ENCODE measurements at regions not wholly inside any gene's neighbourhood (a gene's known extent, or its start where the extent isn't known, plus 50 kb on each side); places are given as distances from the start of the nearest gene placed in this dataset.
"Not testable (repeated sequence)": the region's sequence is repeated elsewhere in the genome, so short reads cannot be mapped to it uniquely, and the experiment has no call there.

- Histone ChIP-seq H3K9me3 (no peaks in the 10 kb centered on the region), H3K4me3 (no peak overlapping the region), H3K27ac (no peak overlapping the region), H3K4me1 (no peaks in the 10 kb centered on the region), H3K27me3 (ENCODE audit: insufficient read depth in 3 of 3, low read length in 2 of 3) (no peaks in the 10 kb centered on the region), H3K36me3 (ENCODE audit: insufficient read depth in 1 of 2, low read depth in 1 of 2) (no peaks in the 10 kb centered on the region)
- 47 to 59% (median 50%) methylated on average over 10 of the region's 10 CpGs for WGBS, 3 donors
- intact Hi-C loops (cut with DNase I): no loop called here
- ATAC-seq (no peak), DNase-seq (no peak)
- TF ChIP-seq CTCF (IDR thresholded peaks at IDR 0.05): no peak
Measured at GRCh38 chr13:81874681-81875661, 1534.0 kb upstream of the SPRY2 start.

- Histone ChIP-seq H3K4me1 (no peaks in the 10 kb centered on the region), H3K27me3 (ENCODE audit: insufficient read depth in 3 of 3, low read length in 2 of 3) (no peaks in the 10 kb centered on the region), H3K9me3 (no peaks in the 10 kb centered on the region), H3K4me3 (no peak overlapping the region), H3K27ac (no peak overlapping the region), H3K36me3 (ENCODE audit: insufficient read depth in 1 of 2, low read depth in 1 of 2) (no peaks in the 10 kb centered on the region)
- WGBS, 3 donors: 63 to 69% (median 66%) methylated on average over 4 of the region's 4 CpGs
- DNase-seq: no peak
- no peak for TF ChIP-seq CTCF (IDR thresholded peaks at IDR 0.05)
- intact Hi-C loops (cut with DNase I): no loop called here
- no peak for ATAC-seq
Measured at GRCh38 chr13:81874253-81874652, 1533.3 kb upstream of the SPRY2 start.

- DNase-seq: no peak
- Histone ChIP-seq H3K36me3 (ENCODE audit: insufficient read depth in 1 of 2, low read depth in 1 of 2) (no peaks in the 10 kb centered on the region), H3K27me3 (ENCODE audit: insufficient read depth in 3 of 3, low read length in 2 of 3) (no peaks in the 10 kb centered on the region), H3K4me1 (no peaks in the 10 kb centered on the region), H3K27ac (no peak overlapping the region), H3K9me3 (no peaks in the 10 kb centered on the region), H3K4me3 (no peak overlapping the region)
- no peak for TF ChIP-seq CTCF (IDR thresholded peaks at IDR 0.05)
- 5 to 9% (median 6%) methylated on average over 3 of the region's 3 CpGs for WGBS, 3 donors
- ATAC-seq: no peak
- intact Hi-C loops (cut with DNase I): no loop called here
Measured at GRCh38 chr13:81872581-81872980, 1531.7 kb upstream of the SPRY2 start.

- intact Hi-C loops (cut with DNase I); H3K27me3 ChIP-seq (ENCODE audit: insufficient read depth in 3 of 3, low read length in 2 of 3); ATAC-seq; DNase-seq; H3K4me1 ChIP-seq; H3K4me3 ChIP-seq; H3K9me3 ChIP-seq; H3K36me3 ChIP-seq (ENCODE audit: insufficient read depth in 1 of 2, low read depth in 1 of 2); H3K27ac ChIP-seq: not testable (repeated sequence)
- WGBS, 3 donors: 53 to 66% (median 61%) methylated on average over 4 of the region's 4 CpGs
Measured at GRCh38 chr13:81871751-81872325, 1530.9 kb upstream of the SPRY2 start.

GRCh38 chr13:81848291-81848690 is 1507.4 kb upstream of the SPRY2 start:
- no peak for ATAC-seq

More at GRCh38 chr13:81848291-81848690, 1507.4 kb upstream of the SPRY2 start:
- intact Hi-C loops (cut with DNase I): no loop called here
- H3K4me3 ChIP-seq: no peak overlapping the region
- no peaks in the 10 kb centered on the region for H3K27me3 ChIP-seq (ENCODE audit: insufficient read depth in 3 of 3, low read length in 2 of 3)
- no peaks in the 10 kb centered on the region for H3K36me3 ChIP-seq (ENCODE audit: insufficient read depth in 1 of 2, low read depth in 1 of 2)
- no peaks in the 10 kb centered on the region for H3K4me1 ChIP-seq
- DNase-seq: no peak
- H3K27ac ChIP-seq: no peak overlapping the region
- TF ChIP-seq CTCF (IDR thresholded peaks at IDR 0.05): no peak
- no peaks in the 10 kb centered on the region for H3K9me3 ChIP-seq
